ENCODE measurements at regions not wholly inside any gene's neighbourhood (a gene's known extent, or its start where the extent isn't known, plus 50 kb on each side); places are given as distances from the start of the nearest gene placed in this dataset.

- Histone ChIP-seq H3K79me2 (ENCODE audit: insufficient read depth, low read length) (no peaks in the 10 kb centered on the region), H2AFZ (ENCODE audit: low read depth, low read length, poor library complexity, severe bottlenecking) (no peak overlapping the region), H3K36me3 (ENCODE audit: control insufficient read depth in 1 of 2, insufficient read depth in 2 of 2, low read length in 2 of 2) (no peaks in the 10 kb centered on the region), H3K4me2 (ENCODE audit: low read length) (no peak overlapping the region), H3K9ac (ENCODE audit: low read length) (no peak overlapping the region), H3K27ac (ENCODE audit: low read depth, low read length) (no peak overlapping the region), H3K4me1 (ENCODE audit: control insufficient read depth in 1 of 2, insufficient read depth in 2 of 2, low read length in 2 of 2) (no peaks in the 10 kb centered on the region), H3K9me2 (ENCODE audit: insufficient read depth) (no peaks in the 10 kb centered on the region), H3K27me3 (ENCODE audit: insufficient read depth, low read length) (no peaks in the 10 kb centered on the region), H3K9me3 (ENCODE audit: control insufficient read depth in 1 of 2, insufficient read depth in 1 of 2, low read depth in 1 of 2, low read length in 2 of 2) (no peaks in the 10 kb centered on the region), H4K20me1 (ENCODE audit: insufficient read depth) (no peaks in the 10 kb centered on the region), H3K4me3 (replicated peaks in 1 of 2; ENCODE audit: low read depth in 1 of 2, low read length in 2 of 2) (no peak overlapping the region)
- DNase-seq (ENCODE audit: low read depth, low spot score) (no peak), ATAC-seq (no peak; the same call in 1 of the 2 replicates)
- ChIA-PET RAD21 (ENCODE audit: low non-redundant PET in 1 of 2, low total read pairs in 2 of 2, uncharacterized antibody in 2 of 2, unreplicated experiment in 2 of 2) (no interaction called here), CTCF (no interaction called here), POLR2A (no interaction called here)
- no peak for TF ChIP-seq ZNF274 (IDR thresholded peaks at IDR 0.05; ENCODE audit: low read depth, low read length)
- intact Hi-C loops (cut with micrococcal nuclease): no loop called here
- BruUV-seq (replicated peaks): no TSS peak
Measured at GRCh38 chrX:39805022-39805421, 292.7 kb downstream of the BCOR start.

GRCh38 chrX:39805825-39806224 lies 291.9 kb downstream of the BCOR start:
- RAD21 ChIA-PET (ENCODE audit: low non-redundant PET in 1 of 2, low total read pairs in 2 of 2, uncharacterized antibody in 2 of 2, unreplicated experiment in 2 of 2): no interaction called here
- ATAC-seq: no peak
- no peak for TF ChIP-seq EZH2 (IDR thresholded peaks at IDR 0.05)
- TF ChIP-seq ZBTB33 (IDR thresholded peaks at IDR 0.05; ENCODE audit: extremely low read depth, insufficient replicate concordance, low read length): no peak
- TF ChIP-seq SIN3A (IDR thresholded peaks at IDR 0.05; ENCODE audit: low read depth): no peak
- no peak for TF ChIP-seq JUND (IDR thresholded peaks at IDR 0.05)
- no peak for TF ChIP-seq CBX3 (IDR thresholded peaks at IDR 0.05; ENCODE audit: low read depth)
- no peak for TF ChIP-seq TCF7L2 (IDR thresholded peaks at IDR 0.05; ENCODE audit: borderline replicate concordance, extremely low read depth, insufficient read depth, insufficient read length)
- no peak for TF ChIP-seq FOSL1 (IDR thresholded peaks at IDR 0.05; ENCODE audit: low read depth)
- TF ChIP-seq RAD21 (IDR thresholded peaks at IDR 0.05; ENCODE audit: low read depth): no peak
- TF ChIP-seq ZFX (IDR thresholded peaks at IDR 0.05): no peak
- no peak for TF ChIP-seq EGR1 (IDR thresholded peaks at IDR 0.05; ENCODE audit: low read depth)
- no peak for TF ChIP-seq CTCF (IDR thresholded peaks at IDR 0.05 in 2 of 3, conservative IDR thresholded peaks at IDR 0.05 in 1 of 3; ENCODE audit: borderline replicate concordance in 1 of 3, insufficient read depth in 1 of 3, low read depth in 2 of 3, low read length in 2 of 3)
- no peak for TF ChIP-seq REST (IDR thresholded peaks at IDR 0.05; ENCODE audit: low read depth)
- no peak for TF ChIP-seq POLR2AphosphoS5 (IDR thresholded peaks at IDR 0.05; ENCODE audit: low read depth, low read length)

More at GRCh38 chrX:39805825-39806224, 291.9 kb downstream of the BCOR start:
- POLR2A ChIA-PET: no interaction called here
- intact Hi-C loops (cut with micrococcal nuclease): no loop called here
- no peak overlapping the region for H3K4me3 ChIP-seq (replicated peaks in 1 of 2; ENCODE audit: low read depth in 1 of 2, low read length in 2 of 2)
- no peak overlapping the region for H3K9ac ChIP-seq (ENCODE audit: low read length)
- no peaks in the 10 kb centered on the region for H3K4me1 ChIP-seq (ENCODE audit: control insufficient read depth in 1 of 2, insufficient read depth in 2 of 2, low read length in 2 of 2)
- no peaks in the 10 kb centered on the region for H3K9me3 ChIP-seq (ENCODE audit: control insufficient read depth in 1 of 2, insufficient read depth in 1 of 2, low read depth in 1 of 2, low read length in 2 of 2)
- no peak overlapping the region for H3K4me2 ChIP-seq (ENCODE audit: low read length)
- H3K27ac ChIP-seq (ENCODE audit: low read depth, low read length): no peak overlapping the region
- H3K79me2 ChIP-seq (ENCODE audit: insufficient read depth, low read length): no peaks in the 10 kb centered on the region
- CTCF ChIA-PET: no interaction called here
- H3K27me3 ChIP-seq (ENCODE audit: insufficient read depth, low read length): no peaks in the 10 kb centered on the region
- no peak for DNase-seq (ENCODE audit: low read depth, low spot score)
- no peaks in the 10 kb centered on the region for H3K36me3 ChIP-seq (ENCODE audit: control insufficient read depth in 1 of 2, insufficient read depth in 2 of 2, low read length in 2 of 2)
- BruUV-seq (replicated peaks): no TSS peak
- no peaks in the 10 kb centered on the region for H3K9me2 ChIP-seq (ENCODE audit: insufficient read depth)
- no peaks in the 10 kb centered on the region for H4K20me1 ChIP-seq (ENCODE audit: insufficient read depth)
- H2AFZ ChIP-seq (ENCODE audit: low read depth, low read length, poor library complexity, severe bottlenecking): no peak overlapping the region

Measured in HCT116 (cell line).